GM21381 (cell line): ENCODE measurements at regions not wholly inside any gene's neighbourhood (a gene's known extent, or its start where the extent isn't known, plus 50 kb on each side); places are given as distances from the start of the nearest gene placed in this dataset.

Experiments
- ATAC-seq: cut with Tn5 transposase; IDR thresholded peaks from one replicate; pipeline ENCODE4 v1.9.1; 2021; ENCODE audit warnings: mild to moderate bottlenecking, moderate library complexity; ENCODE audit not compliant: unreplicated experiment

DNA sequence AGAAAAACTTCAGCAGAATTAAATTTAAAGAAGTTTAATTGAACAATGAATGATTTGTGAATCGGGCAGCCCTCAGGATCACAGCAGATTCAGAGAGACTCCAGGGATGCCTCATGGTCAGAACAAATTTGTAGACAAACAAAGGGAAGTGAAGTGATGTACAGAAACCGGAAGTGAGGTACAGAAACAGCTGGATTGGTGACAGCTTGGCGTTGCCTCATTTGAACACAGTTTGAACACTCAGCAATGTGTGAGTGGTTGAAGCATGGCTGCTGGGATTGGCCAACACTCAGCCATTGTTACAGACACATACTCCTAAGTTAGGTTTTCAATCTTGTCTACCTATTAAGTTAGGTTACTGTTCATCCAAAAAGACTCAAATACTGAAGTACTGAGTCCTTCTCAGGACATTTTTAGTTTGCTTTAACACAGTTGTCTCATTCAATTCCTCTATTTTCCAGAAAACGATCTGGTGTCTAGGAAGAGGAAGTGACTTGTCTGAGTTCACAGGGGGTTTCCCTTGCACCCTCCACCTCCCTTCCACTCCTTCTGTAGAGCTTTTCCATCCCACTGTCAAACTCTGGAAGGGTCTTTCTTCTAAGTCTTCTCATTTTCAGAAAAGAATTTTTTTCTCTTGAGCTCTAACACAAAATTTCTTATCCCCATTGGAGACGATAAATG is 137.9 kb downstream of the SLC4A3 start:
- ATAC-seq = no peak

DNA sequence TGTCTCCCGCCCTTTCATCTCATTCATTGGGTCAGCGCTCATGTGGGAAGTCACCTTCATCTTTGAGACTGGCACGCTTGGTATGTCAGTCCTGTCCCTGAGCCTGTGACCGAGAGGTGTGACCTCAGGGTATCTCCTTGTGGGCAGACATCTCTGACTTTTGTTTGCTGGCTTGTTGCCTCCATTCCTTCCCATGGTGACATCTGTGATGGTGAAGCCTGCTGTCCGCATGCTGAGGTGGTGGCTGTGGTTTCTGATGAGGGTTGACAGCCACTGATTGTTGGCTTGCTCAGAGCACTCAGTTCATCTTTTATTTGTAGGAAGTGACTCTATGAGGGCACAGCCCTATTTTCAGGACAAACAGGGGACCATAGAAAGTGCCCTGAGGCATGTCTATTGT is 139.2 kb downstream of the SLC4A3 start:
- no peak for ATAC-seq

DNA sequence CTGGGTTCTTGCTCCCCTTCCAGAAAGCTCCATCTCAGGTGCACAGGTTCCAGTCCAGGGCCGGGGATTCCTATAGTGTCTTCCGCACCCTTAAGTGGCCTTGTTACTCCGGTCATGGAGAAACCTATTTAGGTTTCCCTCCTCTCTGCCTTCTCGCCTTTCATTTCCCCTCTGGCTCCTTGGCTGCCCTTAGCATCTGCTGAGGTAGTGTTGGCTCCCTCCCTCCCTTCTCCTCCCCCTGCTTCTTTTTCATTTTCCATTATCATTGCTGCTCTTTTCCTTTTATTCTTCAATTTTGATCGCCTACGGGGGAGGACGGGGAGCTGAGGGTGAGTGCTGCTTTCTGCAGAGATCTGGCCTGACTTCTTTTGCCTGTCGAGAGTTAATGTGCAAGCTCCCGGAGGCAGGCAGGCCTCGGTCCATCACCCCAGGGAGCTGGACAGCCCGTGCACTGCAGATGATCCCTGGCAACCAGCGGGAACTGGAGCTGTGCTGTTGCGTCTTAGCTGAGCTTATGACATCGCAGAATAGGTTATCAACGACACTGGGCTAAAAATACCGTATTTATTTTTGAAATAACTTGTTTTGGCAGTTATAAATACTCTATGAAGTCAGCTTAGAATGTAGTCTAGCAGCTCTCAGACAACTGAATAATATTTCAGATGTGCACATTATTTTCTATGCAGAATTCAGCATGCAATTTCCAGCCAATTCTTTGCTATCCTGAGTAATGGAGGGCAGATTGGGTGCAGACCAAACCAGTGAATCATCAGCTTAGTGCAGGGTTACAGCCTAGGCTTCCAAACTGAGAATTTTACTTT is 141.9 kb downstream of the SLC4A3 start:
- no peak for ATAC-seq

DNA sequence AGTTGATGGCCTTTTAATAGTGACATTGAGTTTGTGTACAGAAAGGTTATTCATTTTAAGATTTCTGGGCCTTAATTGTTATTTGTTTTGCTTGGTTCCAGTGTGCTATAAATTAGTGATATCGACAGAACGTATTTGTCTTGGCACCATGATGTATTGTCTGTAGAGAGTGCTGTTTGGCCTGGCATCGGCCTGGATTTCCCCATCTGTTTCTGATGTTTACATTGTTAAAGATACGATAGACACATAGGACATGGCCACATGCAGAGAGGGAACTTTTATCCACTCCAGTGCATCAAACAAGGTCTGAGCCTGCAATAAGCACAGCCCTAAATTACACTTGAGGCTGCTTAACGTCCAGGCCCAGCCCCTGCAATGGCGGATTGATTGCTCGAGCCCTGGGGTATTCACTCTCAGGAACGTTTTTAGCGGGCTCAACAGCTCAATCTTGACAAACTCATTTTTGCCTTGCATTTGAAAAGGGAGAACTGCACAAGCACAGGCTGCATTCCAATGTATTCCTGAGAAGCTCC is 144.7 kb downstream of the SLC4A3 start:
- no peak for ATAC-seq

DNA sequence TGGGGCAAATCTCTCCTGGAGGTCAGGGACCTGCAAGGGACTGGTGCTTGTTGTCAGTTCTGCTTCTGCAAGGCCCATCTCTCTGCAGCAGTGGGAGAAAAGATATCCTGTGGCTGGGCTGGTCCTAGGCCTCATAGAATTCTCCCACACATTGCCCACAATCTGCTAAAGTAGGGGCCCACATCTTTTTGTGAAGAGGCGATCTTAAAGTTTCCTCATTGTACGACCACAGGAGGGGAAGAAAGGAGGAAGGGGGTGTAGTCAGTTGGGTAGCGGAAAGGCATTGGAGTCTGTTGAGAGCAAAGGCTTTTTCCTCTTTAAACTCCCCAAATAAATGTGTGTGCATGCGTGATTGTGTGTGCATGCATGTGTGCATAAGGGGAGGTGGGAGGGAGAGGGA is 145.3 kb downstream of the SLC4A3 start:
- no peak for ATAC-seq

DNA sequence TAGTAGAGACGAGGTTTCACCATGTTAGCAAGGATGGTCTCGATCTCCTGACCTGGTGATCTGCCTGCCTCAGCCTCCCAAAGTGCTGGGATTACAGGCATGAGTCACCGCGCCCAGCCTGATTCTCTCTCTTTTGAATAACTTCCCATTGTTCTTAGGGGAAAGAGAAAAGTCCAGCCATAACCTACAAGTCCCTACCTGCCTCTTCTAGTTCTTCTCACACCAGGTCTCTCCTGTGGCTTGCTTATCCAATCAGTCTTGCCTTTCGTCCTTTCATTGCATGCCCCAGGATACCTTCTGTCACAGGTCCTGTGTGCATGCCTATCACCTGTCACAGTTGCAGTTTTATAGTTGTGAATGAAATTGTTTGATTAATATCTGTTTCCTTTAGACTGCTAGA is 148.1 kb downstream of the SLC4A3 start:
- ATAC-seq = no peak

DNA sequence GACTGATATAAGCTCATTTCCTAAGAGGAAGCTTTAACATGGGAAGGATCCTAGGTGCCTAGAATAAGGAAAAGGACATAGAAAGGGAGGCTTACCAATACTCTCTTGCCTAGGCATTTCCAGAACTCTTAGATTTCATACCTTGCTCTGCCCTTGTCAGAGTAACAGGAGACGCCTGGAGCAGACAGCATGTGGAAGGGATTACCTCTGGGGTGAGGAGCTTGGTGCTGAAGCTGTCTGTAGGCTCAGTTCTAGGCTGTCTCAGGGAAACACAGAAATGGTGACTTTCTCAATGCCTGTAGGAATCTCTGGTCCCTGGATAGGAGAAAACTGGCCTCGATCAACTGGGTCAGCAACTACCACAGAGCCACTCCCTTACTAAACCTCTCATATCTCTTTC is 150.0 kb downstream of the SLC4A3 start:
- no peak for ATAC-seq

DNA sequence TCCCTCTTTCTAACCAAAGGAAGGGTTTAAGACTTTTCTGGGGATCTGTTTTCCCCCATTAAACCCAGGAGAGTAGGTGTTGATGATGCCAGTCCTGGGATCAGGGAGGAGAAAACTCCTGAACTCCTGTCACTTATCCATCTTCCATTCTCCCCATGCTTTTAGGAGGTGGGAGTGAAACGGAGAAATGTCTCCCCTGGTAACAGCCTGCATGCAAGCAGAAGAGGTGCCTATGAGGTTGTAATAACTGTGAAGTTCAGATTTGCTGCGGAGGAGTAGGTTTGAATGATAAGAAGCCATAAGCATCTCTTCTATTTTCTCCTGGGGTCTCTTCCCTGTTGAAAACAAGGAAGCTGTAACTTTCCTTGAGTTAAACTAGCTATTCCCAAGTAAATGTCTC is 150.8 kb downstream of the SLC4A3 start:
- ATAC-seq = no peak

DNA sequence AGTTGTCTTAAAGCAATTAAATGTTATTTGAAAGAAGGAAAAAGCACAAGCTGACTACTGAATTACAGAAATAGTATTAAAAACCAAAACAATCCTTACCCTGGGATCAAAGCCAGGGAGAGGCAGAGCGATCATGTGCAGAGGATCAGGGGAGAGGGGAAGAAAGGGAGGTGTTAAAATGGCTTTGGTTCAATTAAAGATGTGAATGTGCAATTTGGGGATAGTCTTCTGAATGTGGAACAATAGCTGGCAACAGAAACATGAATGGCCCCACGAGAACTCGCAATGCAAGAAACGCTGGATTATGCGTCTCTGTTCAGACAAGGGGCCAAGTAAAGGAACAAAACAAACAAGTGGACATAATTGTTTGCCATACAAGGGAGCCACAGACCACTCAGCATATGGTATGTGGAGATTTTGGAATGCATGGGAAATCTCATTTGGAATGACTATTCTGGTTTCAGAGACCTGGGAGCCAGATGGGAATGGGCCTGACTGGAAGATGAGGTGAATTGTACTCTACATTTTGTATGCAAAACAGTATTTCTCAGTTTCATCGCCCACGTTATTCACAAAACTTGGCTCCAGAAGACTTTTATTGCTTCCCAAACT is 155.4 kb downstream of the SLC4A3 start:
- ATAC-seq = no peak

DNA sequence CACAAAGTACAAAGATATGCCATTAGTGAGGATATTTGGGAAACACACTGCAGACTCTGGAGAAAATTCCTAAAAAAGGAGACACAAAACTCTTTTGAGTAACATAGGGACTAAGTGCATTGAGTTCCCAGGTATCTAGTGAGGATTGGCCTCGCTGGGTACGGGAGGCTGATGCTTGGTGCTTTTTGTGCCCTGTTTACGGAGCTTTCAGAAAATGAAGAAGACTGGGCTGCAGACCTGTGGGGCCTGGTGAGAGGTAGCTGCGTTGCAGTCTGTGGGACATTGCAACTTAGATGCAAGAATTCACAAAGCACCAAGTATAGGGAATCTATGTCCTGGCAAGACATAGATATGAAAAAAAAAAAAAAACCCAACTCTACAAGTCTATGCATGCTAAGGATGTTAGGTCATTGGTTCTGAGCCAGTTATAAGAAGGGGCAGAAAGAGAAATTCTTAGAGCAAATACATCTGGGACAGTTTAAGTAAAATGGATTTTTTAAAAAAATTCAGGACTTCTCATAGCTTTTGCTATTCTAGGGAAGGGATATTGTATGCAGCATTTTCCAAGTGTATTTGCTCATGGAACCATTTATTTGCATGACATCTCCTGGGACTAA is 156.0 kb downstream of the SLC4A3 start:
- ATAC-seq = no peak

DNA sequence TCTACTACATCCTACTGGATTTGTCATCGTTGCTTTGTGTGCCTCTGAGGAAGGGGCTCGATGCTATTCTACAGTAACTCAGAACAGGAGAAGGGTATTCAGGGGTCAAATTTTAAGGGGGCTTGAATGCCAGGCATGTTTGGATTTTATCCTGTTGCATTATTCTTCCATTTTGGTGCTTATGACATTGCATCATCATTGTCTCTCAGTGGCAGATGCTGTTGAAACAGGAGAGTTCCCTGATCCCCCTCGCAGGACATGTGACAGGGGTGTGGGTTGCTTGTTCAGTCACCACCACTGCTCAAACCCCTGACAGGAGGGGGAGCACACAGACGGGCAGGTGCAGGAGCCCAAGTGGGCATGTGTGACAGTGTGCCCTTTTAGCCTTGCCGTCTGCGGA is 156.7 kb downstream of the SLC4A3 start:
- ATAC-seq = no peak

DNA sequence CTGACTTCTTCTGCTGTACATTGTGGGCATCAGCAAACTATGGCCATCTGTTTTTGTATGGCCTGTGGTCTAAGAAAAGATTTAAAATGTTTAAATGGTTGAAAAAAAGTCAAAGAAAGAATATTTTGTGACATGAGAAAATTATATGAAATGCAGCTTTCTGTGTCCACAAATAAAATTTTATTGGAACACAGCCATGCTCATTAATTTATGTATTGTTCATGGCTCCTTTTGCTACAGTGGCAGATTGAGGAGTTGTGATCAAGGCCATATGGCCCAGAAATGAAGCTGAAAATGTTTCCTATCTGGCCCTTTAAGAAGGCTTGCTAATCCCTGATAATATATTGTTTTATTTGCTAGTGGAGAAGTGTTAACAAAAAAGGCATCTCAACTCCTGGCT is 162.0 kb downstream of the SLC4A3 start:
- no peak for ATAC-seq

DNA sequence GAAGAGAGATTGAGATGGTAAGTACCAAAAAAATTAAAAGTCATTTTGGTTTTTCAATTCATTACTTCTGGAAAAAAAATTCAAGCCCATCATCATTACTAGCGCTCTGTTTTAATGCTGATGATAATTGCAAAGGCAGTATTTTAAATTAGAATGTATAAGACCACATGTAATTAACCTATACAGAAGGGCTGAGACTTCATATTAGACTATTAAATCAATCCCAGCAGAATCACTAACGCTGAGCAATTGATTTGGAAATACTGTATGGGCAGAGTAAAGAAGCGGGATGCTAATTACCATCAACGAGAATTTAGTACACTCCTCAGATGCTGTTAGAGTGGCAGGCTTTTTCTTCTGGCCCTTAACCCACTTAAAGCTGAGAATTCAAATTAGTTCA is 165.0 kb downstream of the SLC4A3 start:
- ATAC-seq = no peak

DNA sequence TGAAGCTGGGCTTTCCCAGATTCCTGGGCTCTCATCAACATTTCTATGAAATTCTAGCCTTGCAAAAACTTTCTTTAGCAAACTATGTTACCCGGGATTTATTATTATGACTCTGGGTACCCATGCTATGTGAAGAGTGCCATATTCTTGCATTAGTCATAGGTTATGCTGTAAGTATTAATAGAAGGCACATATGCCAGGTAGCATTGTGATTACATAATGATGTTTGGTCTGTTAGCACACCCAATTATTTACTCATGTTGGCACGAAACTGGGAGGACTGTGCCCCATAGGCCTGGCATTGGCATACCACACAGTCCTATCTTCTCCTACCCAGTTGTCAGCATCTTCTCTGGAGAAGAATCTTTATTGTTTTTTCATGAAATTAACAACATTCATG is 171.0 kb downstream of the SLC4A3 start:
- ATAC-seq = no peak

DNA sequence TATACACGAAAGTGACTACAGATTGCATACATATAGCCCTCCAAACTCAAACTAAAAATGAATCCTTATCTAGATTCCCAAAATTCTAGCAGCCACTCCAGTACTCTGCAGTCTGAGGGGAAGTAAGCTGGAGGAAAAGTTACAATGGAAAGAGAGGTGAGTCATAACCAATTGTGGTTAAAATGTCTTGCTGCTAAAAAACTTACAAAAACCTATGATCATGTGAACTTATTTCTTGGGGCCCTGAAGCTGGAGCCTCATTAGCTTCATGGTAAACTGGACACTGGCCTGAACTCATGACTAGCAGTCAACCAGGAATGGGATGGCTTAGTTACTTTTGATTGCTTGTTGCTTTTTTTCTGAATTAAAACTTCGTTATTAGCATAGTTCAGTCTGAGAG is 175.9 kb downstream of the SLC4A3 start:
- no peak for ATAC-seq

DNA sequence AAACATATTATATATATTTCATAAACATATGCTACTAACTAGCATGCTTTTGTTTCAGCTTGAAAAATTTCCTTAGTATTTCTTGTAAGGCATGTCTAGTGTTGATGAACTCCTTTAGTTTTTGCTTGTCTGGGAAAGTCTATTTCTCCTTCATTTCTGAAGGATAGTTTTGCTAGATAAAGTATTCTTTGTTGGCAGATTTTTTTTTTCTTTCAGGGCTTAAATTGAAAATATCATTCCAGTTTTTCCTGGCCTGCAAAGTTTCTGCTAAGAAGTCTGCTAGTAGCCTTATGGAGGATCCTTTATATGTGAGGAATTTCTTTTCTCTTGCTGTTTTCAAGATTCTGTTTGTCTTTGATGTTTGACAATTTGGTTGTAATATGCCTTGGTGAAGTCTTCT is 183.5 kb downstream of the SLC4A3 start:
- ATAC-seq = no peak

DNA sequence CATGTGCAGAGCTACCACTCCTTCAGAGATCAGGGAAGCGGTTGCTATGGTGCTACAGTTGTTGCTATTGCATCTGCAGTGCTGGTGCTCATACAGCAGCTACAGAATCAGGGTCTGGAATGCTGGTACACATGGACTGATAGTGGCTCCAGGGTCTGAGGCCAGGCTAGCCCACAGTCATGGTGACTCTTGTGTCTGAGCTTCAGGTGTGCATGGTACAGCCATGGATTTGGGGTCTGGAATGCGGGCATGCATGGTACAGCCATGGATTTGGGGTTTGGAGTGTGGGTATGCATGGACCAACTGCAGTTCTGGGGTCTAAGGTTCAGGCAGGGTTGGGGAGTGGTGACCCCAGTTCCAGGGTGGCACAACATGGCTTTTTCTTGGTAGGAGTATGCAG is 185.2 kb downstream of the SLC4A3 start:
- ATAC-seq = no peak

DNA sequence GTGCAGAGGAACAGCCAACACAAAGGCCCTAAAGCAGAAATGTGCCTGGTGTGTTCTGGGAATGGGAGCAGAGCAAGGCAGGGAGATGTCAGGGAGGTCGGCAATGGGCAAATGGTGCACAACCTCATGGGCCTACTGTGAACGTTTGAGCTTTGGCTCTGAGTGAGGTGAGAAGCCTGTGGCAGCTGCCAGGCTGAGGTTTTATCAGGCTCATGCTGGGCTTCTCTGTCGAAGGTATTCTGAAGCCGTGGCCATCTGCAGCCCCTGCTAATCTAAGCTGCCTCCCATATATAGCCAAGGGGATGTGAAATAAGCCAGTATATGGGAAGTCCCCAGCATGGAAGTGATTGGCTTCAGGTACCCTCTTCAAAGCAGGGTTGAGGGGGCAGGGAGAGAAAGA is 193.3 kb downstream of the SLC4A3 start:
- ATAC-seq = no peak

DNA sequence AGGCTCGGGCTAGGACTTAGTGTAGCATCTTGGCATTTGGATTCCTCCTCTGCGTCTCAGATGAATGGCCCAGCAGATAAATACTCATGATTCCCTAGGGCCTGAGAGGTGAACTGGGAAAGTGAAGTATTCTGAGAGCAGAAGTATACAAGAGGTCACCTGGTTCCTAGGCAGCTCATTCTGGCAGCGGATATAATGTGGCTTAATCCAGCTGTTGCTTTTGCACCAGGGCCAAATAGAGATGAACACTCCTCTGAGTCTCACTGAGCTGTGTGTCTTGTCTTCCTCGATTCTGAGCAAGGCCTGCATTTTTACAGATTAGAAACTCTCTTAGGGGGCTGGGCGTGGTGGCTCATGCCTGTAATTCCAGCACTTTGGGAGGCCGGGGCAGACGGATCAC is 196.1 kb downstream of the SLC4A3 start:
- ATAC-seq = no peak

DNA sequence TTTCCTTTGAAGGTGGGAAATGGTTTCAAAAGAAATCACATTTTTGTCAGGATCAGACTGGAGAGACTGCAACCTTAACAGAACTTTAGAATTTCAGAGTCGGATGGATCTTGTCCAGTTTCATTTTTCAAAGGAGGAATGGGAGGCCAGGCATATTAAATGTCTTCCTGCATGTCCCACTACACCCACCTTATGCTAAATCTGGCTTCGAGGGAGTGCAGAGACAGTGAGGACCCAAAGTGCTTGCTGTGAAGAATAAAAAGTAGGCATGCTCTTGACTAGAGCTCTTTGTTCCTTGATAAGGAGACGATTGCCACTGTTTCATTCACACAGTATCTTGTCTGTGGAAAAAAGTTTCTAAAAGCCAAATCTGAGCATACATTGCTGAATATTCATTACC is 197.6 kb downstream of the SLC4A3 start:
- ATAC-seq = no peak

DNA sequence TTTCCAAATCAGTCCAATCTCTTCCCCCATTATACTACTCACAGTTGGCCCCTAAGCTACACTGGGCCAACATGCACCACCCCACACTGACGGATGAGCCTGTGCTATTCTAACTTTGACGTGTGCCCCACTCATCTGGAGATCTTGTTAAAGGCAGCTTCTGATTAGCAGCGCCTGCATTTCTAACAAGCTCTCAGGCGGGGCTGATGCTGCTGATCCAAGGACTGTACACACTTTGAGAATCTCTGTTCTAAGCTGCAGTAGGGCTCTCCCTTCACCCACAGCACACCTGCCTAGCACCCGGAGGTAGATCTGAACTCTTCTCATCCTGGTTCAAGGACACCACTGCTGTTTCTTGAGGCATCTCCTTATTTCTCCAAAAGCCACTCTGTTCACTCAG is 200.7 kb downstream of the SLC4A3 start:
- ATAC-seq = no peak
